A549 (cell line): ENCODE measurements at regions not wholly inside any gene's neighbourhood (a gene's known extent, or its start where the extent isn't known, plus 50 kb on each side); places are given as distances from the start of the nearest gene placed in this dataset.
"Not testable (repeated sequence)": the region's sequence is repeated elsewhere in the genome, so short reads cannot be mapped to it uniquely, and the experiment has no call there.

Experiments used
- CHD2 ChIP-seq: fragments of 150-350 bp; IDR thresholded peaks from 2 replicates; pipeline ENCODE4 v1.6.1; 2014; ENCODE audit warnings: low read length; ENCODE audit not compliant: partially characterized antibody
- CTCF ChIP-seq: fragments of >200 bp; sonication (Bioruptor Twin); formaldehyde crosslinking; IDR thresholded peaks from 3 replicates; pipeline ENCODE4 v1.5.1; 2016
- POLR2A ChIP-seq: IDR thresholded peaks from 2 replicates; pipeline ENCODE4 v1.6.1; 2012; ENCODE audit warnings: mild to moderate bottlenecking, low read length

DNA sequence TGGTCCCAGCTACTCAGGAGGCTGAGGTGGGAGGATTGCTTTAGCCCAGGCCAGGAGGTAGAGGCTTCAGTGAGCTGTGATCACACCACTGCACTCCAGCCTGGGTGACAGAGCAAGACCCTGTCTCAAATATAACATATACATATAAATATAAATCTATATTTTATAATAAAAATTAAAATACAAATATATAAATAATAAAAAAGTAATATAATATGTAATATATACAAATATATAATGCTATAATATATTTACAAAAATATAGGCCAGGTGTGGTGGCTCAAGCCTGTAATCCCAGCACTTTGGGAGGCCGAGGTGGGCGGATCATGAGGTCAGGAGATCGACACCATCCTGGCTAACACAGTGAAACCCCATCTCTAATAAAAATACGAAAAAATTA is 131.4 kb downstream of the MFAP3L start:
- not testable (repeated sequence) for TF ChIP-seq POLR2A, CTCF, CHD2
